ENCODE measurements at regions not wholly inside any gene's neighbourhood (a gene's known extent, or its start where the extent isn't known, plus 50 kb on each side); places are given as distances from the start of the nearest gene placed in this dataset.

GRCh38 chr18:73409242-73409641, 541.5 kb upstream of the NETO1 start:
- DNase-seq (ENCODE audit: low spot score), result no peak

DNA sequence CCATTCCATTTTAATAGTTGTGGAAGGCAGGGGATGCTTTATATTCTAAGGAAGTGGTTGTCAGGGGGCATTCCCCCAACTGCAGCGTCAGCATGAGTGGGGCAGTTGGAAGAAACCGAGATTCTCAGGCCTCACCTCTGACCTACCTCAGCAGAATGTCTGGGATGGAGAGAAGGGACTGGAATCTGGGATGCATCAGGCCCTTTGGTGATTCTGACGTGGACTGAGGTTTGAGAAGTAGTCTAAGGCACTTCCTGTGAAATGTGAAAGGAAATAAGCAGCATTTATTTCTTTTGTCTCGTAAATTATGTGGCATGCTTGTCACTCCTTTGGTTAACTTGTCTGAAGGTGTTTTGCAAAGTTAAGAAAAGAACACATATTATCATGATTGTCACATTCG, 540.7 kb upstream of the NETO1 start:
- no peak for DNase-seq (ENCODE audit: low spot score)
- no peak for TF ChIP-seq CTCF (IDR thresholded peaks at IDR 0.05; ENCODE audit: borderline replicate concordance, control extremely low read depth, extremely low read depth, insufficient read depth, missing control alignments)
- in situ Hi-C loops (cut with MboI; ENCODE audit: low sequenced_read_pairs, unreplicated experiment), result no loop called here

More at GRCh38 chr18:73409242-73409641, 541.5 kb upstream of the NETO1 start:
- in situ Hi-C loops (cut with MboI; ENCODE audit: low sequenced_read_pairs, unreplicated experiment), result no loop called here
- no peak for TF ChIP-seq CTCF (IDR thresholded peaks at IDR 0.05; ENCODE audit: borderline replicate concordance, control extremely low read depth, extremely low read depth, insufficient read depth, missing control alignments)

- DNase-seq (ENCODE audit: low spot score), result no peak
- no peak for TF ChIP-seq CTCF (IDR thresholded peaks at IDR 0.05; ENCODE audit: borderline replicate concordance, control extremely low read depth, extremely low read depth, insufficient read depth, missing control alignments)
- in situ Hi-C loops (cut with MboI; ENCODE audit: low sequenced_read_pairs, unreplicated experiment), result no loop called here
These were observed 539.7 kb upstream of the NETO1 start for GRCh38 chr18:73407506-73407905.

DNA sequence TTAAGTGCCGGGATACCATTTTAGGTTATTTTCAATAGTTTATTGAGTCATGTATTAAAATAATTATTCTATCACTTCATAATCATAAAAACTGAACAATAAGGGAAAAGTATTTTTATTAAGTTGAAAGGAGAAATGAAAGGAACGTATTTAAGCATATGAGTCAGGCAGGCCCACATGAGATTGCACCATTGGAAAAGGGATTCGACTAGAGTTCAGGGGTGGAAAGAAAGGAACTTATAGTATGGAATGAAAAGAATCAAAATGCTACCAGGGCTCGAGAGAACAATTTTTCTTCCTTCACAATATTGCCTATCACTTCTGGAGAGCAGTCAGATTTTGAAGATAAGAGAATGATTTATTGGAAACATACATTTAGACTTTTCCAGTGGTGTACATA, 516.5 kb upstream of the NETO1 start:
- in situ Hi-C loops (cut with MboI; ENCODE audit: low sequenced_read_pairs, unreplicated experiment), result no loop called here
- no peak for DNase-seq (ENCODE audit: low spot score)
- TF ChIP-seq CTCF (IDR thresholded peaks at IDR 0.05; ENCODE audit: borderline replicate concordance, control extremely low read depth, extremely low read depth, insufficient read depth, missing control alignments), result no peak

DNA sequence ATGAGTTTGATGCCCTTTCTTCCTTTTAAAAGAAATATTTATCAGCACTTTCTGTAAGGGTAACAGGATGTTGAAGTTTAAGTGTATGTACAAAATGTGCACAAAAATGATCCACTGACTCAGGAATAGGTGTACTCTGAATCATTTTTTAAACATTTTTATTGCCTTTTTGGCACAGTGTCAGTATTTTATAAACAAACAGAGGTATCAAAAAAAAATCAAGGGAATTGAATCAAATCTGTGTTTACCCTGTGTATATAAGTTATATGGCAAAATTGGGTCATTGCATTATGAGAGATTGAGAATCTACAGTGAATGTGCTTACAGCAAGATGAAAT, 513.9 kb upstream of the NETO1 start:
- DNase-seq (ENCODE audit: low spot score), result no peak
- in situ Hi-C loops (cut with MboI; ENCODE audit: low sequenced_read_pairs, unreplicated experiment), result no loop called here
- TF ChIP-seq CTCF (IDR thresholded peaks at IDR 0.05; ENCODE audit: borderline replicate concordance, control extremely low read depth, extremely low read depth, insufficient read depth, missing control alignments), result no peak

GRCh38 chr18:73381016-73381698, 513.4 kb upstream of the NETO1 start:
- in situ Hi-C loops (cut with MboI; ENCODE audit: low sequenced_read_pairs, unreplicated experiment), result no loop called here
- TF ChIP-seq CTCF (IDR thresholded peaks at IDR 0.05; ENCODE audit: borderline replicate concordance, control extremely low read depth, extremely low read depth, insufficient read depth, missing control alignments), result no peak
- DNase-seq (ENCODE audit: low spot score), result no peak

Measured in GM13976 (cell line).